K562 (cell line): ENCODE measurements at regions not wholly inside any gene's neighbourhood (a gene's known extent, or its start where the extent isn't known, plus 50 kb on each side); places are given as distances from the start of the nearest gene placed in this dataset.

ENCODE experiments used
- ATAC-seq: fragments of 200-7000 bp; cut with Tn5 transposase; 3 replicates; pipeline ENCODE4 v1.9.1; 2020; ENCODE audit warnings: moderate library complexity
- BruUV-seq: library from RNA; stranded (reverse); fragments of 400-500 nt; replicated peaks from 2 replicates; lab custom pipeline; 2021; lab: Mats Ljungman, UMichigan
- CTCF ChIA-PET: fragments of 300-600 bp; formaldehyde crosslinking; extraction: SDS; loops from one replicate; lab custom pipeline; 2021; ENCODE audit warnings: low intra/inter-chr PET ratio; lab: Yijun Ruan, JAX
- POLR2A ChIA-PET: fragments of 300-600, 350-650 bp; sonication (Branson Sonifier 250); formaldehyde crosslinking; extraction: SDS; loops from one replicate; lab custom pipeline; 2021; ENCODE audit warnings: antibody characterized with exemption, inconsistent platforms; lab: Yijun Ruan, JAX
- DNase-seq, 4 experiments: peaks; one replicate each; pipeline versions ENCODE4 v3.0.0 to v3.0.0-alpha.2; 2011 to 2018; ENCODE audit warnings: low spot score in 3 of 4, mixed read lengths in 3 of 4; ENCODE audit errors: extremely low read depth in 1 of 4
- FAIRE-seq: peaks from 2 replicates; lab custom pipeline; 2011; peaks lifted over from hg19 to GRCh38; lab: Jason Lieb, UNC
- H2AFZ ChIP-seq: 2 replicates; pipeline ENCODE4 v1.6.0; 2011; ENCODE audit warnings: low read depth, low read length, control low read depth, inconsistent platforms
- H3K27ac ChIP-seq: fragments of 200-600 bp; 3 replicates; pipeline ENCODE4 v1.8.0; 2011; ENCODE audit warnings: low read depth, mild to moderate bottlenecking, control low read depth, inconsistent platforms, low read length, moderate library complexity, mixed read lengths; ENCODE audit errors: extremely low read depth
- H3K27me3 ChIP-seq, 2 experiments: fragments of 300-600 bp in 1 of 2; 2 replicates in 1 of 2; 3 replicates in 1 of 2; pipeline versions ENCODE4 v1.6.0 to v1.8.0; 2011; ENCODE audit warnings: inconsistent platforms in 2 of 2, low read length in 2 of 2, mild to moderate bottlenecking in 1 of 2, mixed read lengths in 1 of 2, moderate library complexity in 1 of 2; ENCODE audit not compliant: control insufficient read depth in 2 of 2, insufficient read depth in 2 of 2
- H3K36me3 ChIP-seq: fragments of 300-600 bp; 3 replicates; pipeline ENCODE4 v1.8.0; 2011; ENCODE audit warnings: mild to moderate bottlenecking, low read length, inconsistent platforms; ENCODE audit not compliant: control insufficient read depth, insufficient read depth
- H3K4me1 ChIP-seq, 2 experiments: fragments of 200-600 bp in 1 of 2; replicated peaks in 1 of 2; 2 replicates in 1 of 2; 3 replicates in 1 of 2; pipeline versions ENCODE4 v1.5.1 to v1.8.0; 2011; ENCODE audit warnings: inconsistent platforms in 2 of 2, low read length in 2 of 2, mild to moderate bottlenecking in 1 of 2, mixed read lengths in 1 of 2, moderate library complexity in 1 of 2; ENCODE audit not compliant: control insufficient read depth in 2 of 2, insufficient read depth in 2 of 2
- H3K4me2 ChIP-seq: 2 replicates; pipeline ENCODE4 v1.6.1; 2011; ENCODE audit warnings: low read length, control low read depth, inconsistent platforms, mixed read lengths; ENCODE audit not compliant: insufficient read depth
- H3K4me3 ChIP-seq: fragments of 200-600 bp; sonication (generic), shearing (Covaris generic); 2 replicates; pipeline ENCODE4 v1.5.1; 2016; ENCODE audit warnings: control low read depth, inconsistent platforms
- H3K79me2 ChIP-seq: fragments of 200-600 bp; 3 replicates; pipeline ENCODE4 v1.8.0; 2011; ENCODE audit warnings: low read length, inconsistent platforms; ENCODE audit not compliant: control insufficient read depth, insufficient read depth
- H3K9ac ChIP-seq, 2 experiments: 2 replicates each; pipeline versions ENCODE4 v1.6.0 to v1.6.1; 2011; ENCODE audit warnings: low read depth in 2 of 2, low read length in 2 of 2, control low read depth in 1 of 2, inconsistent platforms in 1 of 2, mild to moderate bottlenecking in 1 of 2, mixed read lengths in 1 of 2; ENCODE audit not compliant: insufficient read depth in 1 of 2
- H3K9me1 ChIP-seq: one replicate; pipeline ENCODE4 v1.6.0; 2011; ENCODE audit warnings: inconsistent platforms, mild to moderate bottlenecking, low read length, moderate library complexity; ENCODE audit not compliant: control insufficient read depth, insufficient read depth
- H3K9me3 ChIP-seq: replicated peaks from 2 replicates; pipeline ENCODE4 v1.5.1; 2011; ENCODE audit warnings: low read depth, low read length, inconsistent platforms; ENCODE audit not compliant: control insufficient read depth, insufficient read depth
- H4K20me1 ChIP-seq: replicated peaks from 2 replicates; pipeline ENCODE4 v1.6.1; 2011; ENCODE audit warnings: low read length, inconsistent platforms, mixed read lengths; ENCODE audit not compliant: control insufficient read depth, insufficient read depth
- E2F8 ChIP-seq: fragments of 450-650 bp; IDR thresholded peaks from 2 replicates; pipeline ENCODE4 v1.7.1; 2018; ENCODE audit warnings: mild to moderate bottlenecking, low read depth; ENCODE audit not compliant: partially characterized antibody
- GATAD2B ChIP-seq: fragments of 450-650 bp; IDR thresholded peaks from 2 replicates; pipeline ENCODE4 v1.6.1; 2017; ENCODE audit warnings: mild to moderate bottlenecking, borderline replicate concordance
- HNRNPUL1 ChIP-seq: fragments of 200-400 bp; formaldehyde crosslinking; IDR thresholded peaks from 2 replicates; pipeline ENCODE4 v1.6.1; 2017; ENCODE audit warnings: low read length
- KAT2B ChIP-seq: IDR thresholded peaks from one replicate; pipeline ENCODE4 v1.6.1; 2012; ENCODE audit warnings: low read depth, mild to moderate bottlenecking, control low read depth, inconsistent platforms, low read length, moderate library complexity
- NR4A1 ChIP-seq, 2 experiments: fragments of 250-450 bp in 1 of 2; fragments of 450-650 bp in 1 of 2; sonication (Bioruptor Pico) in 1 of 2; IDR thresholded peaks; 2 replicates each; pipeline versions ENCODE4 v1.4.0 to v1.6.1; 2016 to 2020; ENCODE audit warnings: mild to moderate bottlenecking in 2 of 2, missing compliant biosample characterization in 1 of 2, missing genetic modification characterization in 1 of 2, moderate library complexity in 1 of 2
- RAD21 ChIP-seq, 2 experiments: fragments of 250-450 bp in 1 of 2; fragments of 450-650 bp in 1 of 2; sonication (Bioruptor Pico) in 1 of 2; formaldehyde crosslinking in 1 of 2; IDR thresholded peaks in 1 of 2; conservative IDR thresholded peaks in 1 of 2; 2 replicates each; pipeline versions ENCODE4 v1.4.0 to v1.8.0; 2020 to 2022; ENCODE audit warnings: mild to moderate bottlenecking in 2 of 2, moderate library complexity in 1 of 2
- ZNF398 ChIP-seq: fragments of 250-450 bp; sonication (Bioruptor Pico); IDR thresholded peaks from 2 replicates; pipeline ENCODE4 v1.8.0; 2021; ENCODE audit warnings: moderate library complexity, mild to moderate bottlenecking, inconsistent platforms
- ZNF586 ChIP-seq: fragments of 450-650 bp; formaldehyde crosslinking; conservative IDR thresholded peaks from 2 replicates; pipeline ENCODE4 v1.4.0; 2020; ENCODE audit warnings: mild to moderate bottlenecking, moderate library complexity
- ZNF830 ChIP-seq: fragments of 250-450 bp; sonication (Bioruptor Pico); IDR thresholded peaks from 2 replicates; pipeline ENCODE4 v1.5.0; 2021; ENCODE audit warnings: mild to moderate bottlenecking
- WGBS: fragments of 100-300 bp; shearing (Covaris generic); methylation state at CpG from one replicate; pipeline ENCODE4 v1.1.6; 2016; ENCODE audit warnings: low coverage, mixed read lengths; ENCODE audit not compliant: insufficient coverage; ENCODE audit errors: missing lambda C conversion rate; 5-methylcytosine and 5-hydroxymethylcytosine counted together
- in situ Hi-C: fragments of 300-500 bp; cut with MboI; formaldehyde crosslinking; loops from 4 replicates; pipeline ENCODE4 v1.15.0; 2018; ENCODE audit warnings: inconsistent platforms, mixed read lengths
- intact Hi-C: fragments of 100-400 bp; cut with micrococcal nuclease; formaldehyde crosslinking; loops from 2 replicates; pipeline ENCODE4 v1.14.2; 2022

- no peak for TF ChIP-seq ZNF586 (CRISPR knock-in tag)
- TF ChIP-seq KAT2B, result no peak
- no peak for TF ChIP-seq NR4A1 (CRISPR knock-in tag; IDR thresholded peaks at IDR 0.05)
- TF ChIP-seq NR4A1 (tag; IDR thresholded peaks at IDR 0.05), result no peak
- no peak for TF ChIP-seq ZNF830 (CRISPR knock-in tag)
- no peak for TF ChIP-seq RAD21 (CRISPR knock-in tag; conservative IDR thresholded peaks at IDR 0.05 in 1 of 2, IDR thresholded peaks at IDR 0.05 in 1 of 2)
- no peak for TF ChIP-seq GATAD2B
- TF ChIP-seq HNRNPUL1, result no peak
These were observed 163.5 kb upstream of the SPIN4 start (continued) for GRCh38 chrX:63514569-63515080.

GRCh38 chrX:63513825-63514568 lies 162.9 kb upstream of the SPIN4 start:
- in situ Hi-C loops, result no loop called here
- FAIRE-seq, result no peak
- TF ChIP-seq ZNF398 (CRISPR knock-in tag) (no peak), E2F8 (no peak)

More at GRCh38 chrX:63513825-63514568, 162.9 kb upstream of the SPIN4 start:
- intact Hi-C loops, result no loop called here
- Histone ChIP-seq H3K27me3 (no peaks in the 10 kb centered on the region), H3K79me2 (no peaks in the 10 kb centered on the region), H3K4me1 (no peaks in the 10 kb centered on the region; a peak in 1 of 5 replicates), H3K9me3 (no peaks in the 10 kb centered on the region), H3K4me2 (no peak overlapping the region), H3K9ac (no peak overlapping the region), H2AFZ (no peak overlapping the region), H4K20me1 (no peaks in the 10 kb centered on the region), H3K9me1 (no peaks in the 10 kb centered on the region), H3K27ac (no peak overlapping the region), H3K4me3 (no peak overlapping the region), H3K36me3 (no peaks in the 10 kb centered on the region)
- POLR2A ChIA-PET, result no interaction called here
- BruUV-seq, result no TSS peak
- CTCF ChIA-PET, result no interaction called here
- 43% methylated on average over 3 of the region's 5 CpGs for WGBS
- DNase-seq (no peak), ATAC-seq (no peak)
